ENCODE measurements at regions not wholly inside any gene's neighbourhood (a gene's known extent, or its start where the extent isn't known, plus 50 kb on each side); places are given as distances from the start of the nearest gene placed in this dataset.
"Not testable (repeated sequence)": the region's sequence is repeated elsewhere in the genome, so short reads cannot be mapped to it uniquely, and the experiment has no call there.

DNA sequence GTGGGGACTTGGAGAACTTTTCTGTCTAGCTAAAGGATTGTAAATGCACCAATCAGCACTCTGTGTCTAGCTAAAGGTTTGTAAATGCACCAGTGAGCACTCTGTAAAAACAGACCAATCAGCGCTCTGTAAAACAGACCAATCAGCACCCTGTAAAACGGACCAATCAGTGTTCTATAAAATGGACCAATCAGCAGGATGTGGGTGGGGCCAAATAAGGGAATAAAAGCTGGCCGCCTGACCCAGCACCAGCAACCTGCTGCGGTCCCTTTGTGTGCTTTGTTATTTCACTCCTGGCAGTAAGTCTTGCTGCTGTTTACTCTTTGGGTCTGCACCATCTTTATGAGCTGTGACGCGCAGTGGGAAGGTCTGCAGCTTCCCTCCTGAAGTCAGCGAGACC is 67.8 kb upstream of the JADE1 start:
- H3K4me2 ChIP-seq (ENCODE audit: insufficient read depth, low read length); H3K9me3 ChIP-seq (replicated peaks; ENCODE audit: control insufficient read depth, insufficient read depth, low read depth, low read length); H3K4me3 ChIP-seq; H3K27ac ChIP-seq (ENCODE audit: extremely low read depth, low read depth, low read length); CTCF ChIA-PET (ENCODE audit: low intra/inter-chr PET ratio); intact Hi-C loops (cut with micrococcal nuclease); FAIRE-seq; DNase-seq (ENCODE audit: extremely low read depth in 1 of 4, low spot score in 3 of 4); H2AFZ ChIP-seq (ENCODE audit: low read depth, low read length); in situ Hi-C loops (cut with MboI); H4K20me1 ChIP-seq (replicated peaks; ENCODE audit: control insufficient read depth, insufficient read depth, low read length); BruUV-seq (replicated peaks); ATAC-seq; H3K9me1 ChIP-seq (ENCODE audit: control insufficient read depth, insufficient read depth, low read length); H3K36me3 ChIP-seq (ENCODE audit: control insufficient read depth, insufficient read depth, low read length); H3K4me1 ChIP-seq (replicated peaks in 1 of 2; ENCODE audit: control insufficient read depth in 2 of 2, insufficient read depth in 2 of 2, low read length in 2 of 2); H3K79me2 ChIP-seq (ENCODE audit: control insufficient read depth, insufficient read depth, low read length); H3K9ac ChIP-seq (ENCODE audit: insufficient read depth in 1 of 2, low read depth in 2 of 2, low read length in 2 of 2); POLR2A ChIA-PET; H3K27me3 ChIP-seq (ENCODE audit: control insufficient read depth in 2 of 2, insufficient read depth in 2 of 2, low read length in 2 of 2): not testable (repeated sequence)
- WGBS (ENCODE audit: insufficient coverage, low coverage, missing lambda C conversion rate): 76% methylated on average over 7 of the region's 7 CpGs
- TF ChIP-seq CC2D1A (IDR thresholded peaks at IDR 0.05) (0 out of 2 replicates have a peak, but pooled peaks have one; percentile 24), NFYB (IDR thresholded peaks at IDR 0.05; ENCODE audit: extremely low read depth, insufficient read length) (peak; percentile 78), RBM25 (IDR thresholded peaks at IDR 0.05; ENCODE audit: low read depth, low read length, severe bottlenecking) (peak; percentile 42), SP1 (CRISPR knock-in tag; IDR thresholded peaks at IDR 0.05) (peak; percentile 29; the same call in 1 of the 2 replicates)

DNA sequence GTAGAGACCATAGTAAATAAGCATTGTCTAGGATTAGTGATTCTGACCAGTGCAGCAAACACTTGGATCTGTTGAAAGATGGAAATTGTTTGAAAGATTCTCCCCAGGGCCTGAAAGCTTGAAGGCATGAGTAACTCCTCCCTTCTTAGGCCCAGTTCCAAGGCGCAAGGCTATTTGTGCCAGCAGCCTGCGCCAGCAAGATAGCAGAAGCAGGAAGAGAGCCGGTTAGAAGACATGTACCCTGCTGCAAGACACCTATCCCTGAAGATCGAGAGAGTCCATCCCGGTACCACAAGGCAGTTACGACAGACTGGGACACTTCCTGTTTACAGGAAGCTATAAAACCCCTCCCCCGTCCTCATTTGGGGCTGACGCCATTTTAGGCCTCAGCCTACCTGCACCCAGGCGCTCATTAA is 72.4 kb upstream of the JADE1 start:
- 36% methylated on average over 9 of the region's 9 CpGs for WGBS (ENCODE audit: insufficient coverage, low coverage, missing lambda C conversion rate)
- H3K4me2 ChIP-seq (ENCODE audit: insufficient read depth, low read length): peak overlapping the region; percentile 17; the same call in 1 of the 2 replicates
- no peaks in the 10 kb centered on the region for H4K20me1 ChIP-seq (replicated peaks; ENCODE audit: control insufficient read depth, insufficient read depth, low read length)
- no peak overlapping the region for H3K9ac ChIP-seq (ENCODE audit: insufficient read depth in 1 of 2, low read depth in 2 of 2, low read length in 2 of 2)
- no TSS peak for BruUV-seq (replicated peaks)
- peaks cover 2% of the 10 kb centered on the region; the same call in 1 of the 2 replicates for H3K9me3 ChIP-seq (replicated peaks; ENCODE audit: control insufficient read depth, insufficient read depth, low read depth, low read length)
- intact Hi-C loops (cut with micrococcal nuclease) (no loop called here), in situ Hi-C loops (cut with MboI) (no loop called here)
- no peaks in the 10 kb centered on the region for H3K27me3 ChIP-seq (ENCODE audit: control insufficient read depth in 2 of 2, insufficient read depth in 2 of 2, low read length in 2 of 2)
- DNase-seq (ENCODE audit: extremely low read depth in 1 of 4, low spot score in 3 of 4) (peak in 2 of 4 experiments; percentile 20 to 53), ATAC-seq (peak; percentile 82), FAIRE-seq (peak; percentile 46)
- H3K4me1 ChIP-seq (replicated peaks in 1 of 2; ENCODE audit: control insufficient read depth in 2 of 2, insufficient read depth in 2 of 2, low read length in 2 of 2): peaks cover 0 to 2% of the 10 kb centered on the region in 2 experiments; a peak in 2 of 5 replicates
- H3K4me3 ChIP-seq: no peak overlapping the region
- peak overlapping the region; percentile 60 for H3K27ac ChIP-seq (ENCODE audit: extremely low read depth, low read depth, low read length)
- no peaks in the 10 kb centered on the region for H3K9me1 ChIP-seq (ENCODE audit: control insufficient read depth, insufficient read depth, low read length)
- H3K79me2 ChIP-seq (ENCODE audit: control insufficient read depth, insufficient read depth, low read length): no peaks in the 10 kb centered on the region
- no peaks in the 10 kb centered on the region for H3K36me3 ChIP-seq (ENCODE audit: control insufficient read depth, insufficient read depth, low read length)
- peak overlapping the region; percentile 95 for H2AFZ ChIP-seq (ENCODE audit: low read depth, low read length)
- POLR2A ChIA-PET: interaction anchor here (0.7 to 1.2 kb wide), 2 partner anchors 10 to 68 kb away, joined by 3 read pairs; no protein-coding TSS in a partner anchor
- CTCF ChIA-PET (ENCODE audit: low intra/inter-chr PET ratio): no interaction called here
- TF ChIP-seq ZNF175 (CRISPR knock-in tag; IDR thresholded peaks at IDR 0.05; ENCODE audit: low read depth): no peak
- TF ChIP-seq ZNF699 (CRISPR knock-in tag; IDR thresholded peaks at IDR 0.05; ENCODE audit: insufficient replicate concordance): no peak
- no peak for TF ChIP-seq TGIF2 (CRISPR knock-in tag; IDR thresholded peaks at IDR 0.05)
